HG03571 (cell line): ENCODE measurements at regions not wholly inside any gene's neighbourhood (a gene's known extent, or its start where the extent isn't known, plus 50 kb on each side); places are given as distances from the start of the nearest gene placed in this dataset.
"Not testable (repeated sequence)": the region's sequence is repeated elsewhere in the genome, so short reads cannot be mapped to it uniquely, and the experiment has no call there.

ENCODE experiments used
- ATAC-seq: cut with Tn5 transposase; IDR thresholded peaks from one replicate; pipeline ENCODE4 v1.9.1; 2021; ENCODE audit not compliant: unreplicated experiment

GRCh38 chr13:88976466-88976865 is 1305.3 kb downstream of the SLITRK5 start:
- no peak for ATAC-seq

DNA sequence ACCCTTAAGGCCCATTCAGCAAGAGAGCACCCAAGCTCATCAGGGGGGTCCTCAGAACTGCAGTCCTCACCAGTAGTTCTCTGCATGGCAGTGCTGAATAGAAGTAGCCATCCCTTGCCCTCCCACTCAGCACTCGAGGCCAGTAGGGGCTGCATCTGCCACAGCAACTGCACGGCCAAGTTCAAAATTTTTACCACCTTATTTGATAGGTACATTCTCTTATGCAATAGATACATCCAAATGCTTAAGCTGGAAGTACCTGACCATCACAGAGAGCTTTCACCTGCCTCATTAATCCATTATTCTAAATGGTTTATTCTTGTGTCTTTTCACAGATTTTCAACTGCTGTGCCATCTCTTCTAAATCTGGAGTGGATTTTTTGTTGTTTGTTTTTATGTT is 1307.4 kb downstream of the SLITRK5 start:
- no peak for ATAC-seq

DNA sequence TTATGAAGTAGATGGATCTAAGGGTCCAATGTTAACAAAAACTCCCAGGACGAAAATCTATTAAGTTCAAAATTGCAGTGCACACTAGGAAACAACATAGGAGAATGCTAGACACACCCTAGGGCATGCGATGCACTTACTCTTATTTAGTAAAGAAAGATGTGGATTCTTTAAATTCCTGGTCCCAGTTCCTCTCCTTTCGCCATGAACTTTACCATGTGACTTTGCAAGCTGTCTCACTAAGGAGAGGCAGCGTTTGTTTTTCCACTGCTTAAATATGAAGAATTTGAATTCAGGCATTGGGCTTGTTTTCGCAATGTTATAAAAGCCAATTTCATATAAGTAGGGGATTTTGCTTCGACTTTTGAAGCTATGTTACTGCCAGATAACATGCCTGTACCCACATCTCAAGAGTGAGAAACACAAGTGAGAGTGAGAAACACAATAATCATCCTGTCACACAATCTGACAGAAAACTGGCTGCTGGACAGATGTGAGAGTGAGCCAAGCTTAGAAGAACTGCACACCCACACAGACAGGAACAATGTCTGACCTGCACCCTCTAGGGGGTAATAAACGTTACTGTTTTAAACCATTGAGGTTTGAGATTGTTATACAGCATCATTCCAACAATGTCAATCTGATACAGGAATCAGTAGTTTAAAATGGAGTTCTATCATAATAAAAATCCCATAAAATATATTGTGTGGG is 1308.4 kb downstream of the SLITRK5 start:
- ATAC-seq: no peak

DNA sequence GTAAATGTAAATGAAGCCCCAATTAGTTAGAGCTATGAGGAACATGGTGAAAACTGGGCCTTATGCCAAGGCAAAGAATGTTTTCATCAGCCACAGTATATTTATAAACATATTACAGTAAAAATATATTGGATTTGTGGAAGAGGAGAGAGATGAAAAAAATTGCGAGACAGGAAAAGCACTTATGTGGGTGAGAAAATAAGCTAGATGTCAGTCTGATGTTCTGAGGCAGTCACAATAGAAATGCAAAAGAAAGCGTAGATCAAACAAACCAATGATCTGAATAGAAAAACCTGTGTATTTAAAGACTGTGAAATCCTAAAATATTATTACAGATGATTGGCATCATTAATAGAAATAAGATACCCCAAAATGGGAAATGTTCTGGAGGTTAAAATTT is 1332.5 kb downstream of the SLITRK5 start:
- ATAC-seq: no peak

- no peak for ATAC-seq
Measured at GRCh38 chr13:89011615-89012014, 1340.4 kb downstream of the SLITRK5 start.

- no peak for ATAC-seq
Measured at GRCh38 chr13:89027694-89028306, 1356.6 kb downstream of the SLITRK5 start.

- no peak for ATAC-seq
Measured at GRCh38 chr13:89029062-89029461, 1357.9 kb downstream of the SLITRK5 start.

DNA sequence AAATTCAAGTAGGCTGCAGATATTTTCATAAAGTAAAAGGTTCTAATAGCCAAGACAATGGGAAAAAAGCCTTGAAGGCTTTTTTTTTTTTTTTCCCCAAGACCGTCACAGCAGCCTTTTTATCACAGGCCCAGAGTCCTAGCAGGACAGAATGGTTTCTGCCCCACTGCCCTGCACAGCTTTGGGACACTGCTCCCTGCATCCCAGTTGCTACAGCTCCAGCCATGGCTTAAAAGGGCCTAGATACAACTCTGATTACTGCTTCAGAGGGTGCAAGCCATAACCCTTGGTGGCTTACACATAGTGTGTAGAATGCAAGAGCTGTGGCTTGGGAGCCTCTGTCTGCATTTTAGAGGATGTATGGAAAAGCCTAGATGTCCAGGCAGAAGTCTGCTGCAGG is 1362.8 kb downstream of the SLITRK5 start:
- ATAC-seq: no peak

GRCh38 chr13:89052699-89053098 is 1381.5 kb downstream of the SLITRK5 start:
- ATAC-seq: no peak

DNA sequence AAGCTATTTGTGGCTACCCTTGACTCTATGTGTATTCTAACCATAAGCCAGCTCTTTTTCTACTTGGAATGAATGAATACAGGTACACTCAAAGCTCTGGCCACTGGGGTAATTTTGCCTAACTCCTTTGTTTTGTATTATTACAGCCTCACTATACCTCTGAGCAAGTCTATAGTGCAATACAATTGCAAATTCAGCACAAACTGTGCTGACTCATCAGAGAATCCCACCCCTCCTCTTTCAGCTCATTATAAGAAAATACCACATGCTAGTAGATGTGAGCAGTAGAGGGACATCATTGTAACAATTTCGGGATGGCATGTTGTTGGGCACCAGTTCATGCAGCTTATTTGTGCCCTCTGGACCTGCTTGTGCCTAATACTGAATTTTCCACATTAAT is 1382.2 kb downstream of the SLITRK5 start:
- ATAC-seq: no peak

DNA sequence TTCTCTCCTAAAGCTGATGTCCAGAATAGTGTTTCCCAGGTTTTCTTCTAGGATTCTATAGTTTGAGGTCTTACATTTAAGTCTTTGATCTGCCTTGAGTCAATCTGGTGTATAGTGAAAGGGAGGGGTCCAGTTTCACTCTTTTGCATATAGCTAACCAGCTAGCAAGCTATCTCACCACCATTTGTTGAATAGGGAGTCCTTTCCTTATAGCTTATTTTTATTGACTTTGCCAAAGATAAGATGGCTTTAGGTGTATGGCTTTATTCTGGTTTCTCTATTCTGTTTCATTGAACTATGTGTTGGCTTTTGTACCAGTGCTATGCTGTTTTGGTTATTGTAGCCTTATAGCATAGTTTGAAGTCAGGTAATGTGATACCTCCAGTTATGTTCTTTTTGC is 1386.1 kb downstream of the SLITRK5 start:
- no peak for ATAC-seq

GRCh38 chr13:89057862-89058261 is 1386.7 kb downstream of the SLITRK5 start:
- no peak for ATAC-seq

DNA sequence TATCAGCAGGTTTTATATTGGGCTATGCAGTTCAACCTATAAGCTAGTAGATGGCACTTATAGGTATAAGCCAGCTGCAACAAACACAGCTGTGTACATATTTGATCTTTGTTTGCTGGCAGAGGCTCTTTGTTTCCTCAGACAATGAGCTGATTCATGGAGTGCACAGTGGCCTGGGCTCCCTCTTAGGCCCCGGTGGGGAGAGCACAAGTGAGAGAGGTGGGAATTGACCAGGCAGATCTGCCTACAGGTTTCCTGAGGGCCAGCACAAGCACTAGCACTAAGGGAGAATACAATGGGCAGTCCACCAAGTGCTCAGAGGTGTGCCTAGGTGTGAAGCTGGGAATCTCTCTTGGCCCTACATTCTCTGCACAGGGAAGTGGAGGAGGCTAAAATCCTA is 1390.7 kb downstream of the SLITRK5 start:
- no peak for ATAC-seq

GRCh38 chr13:89066868-89067466 is 1395.8 kb downstream of the SLITRK5 start:
- no peak for ATAC-seq

GRCh38 chr13:89072979-89073378 is 1401.8 kb downstream of the SLITRK5 start:
- no peak for ATAC-seq

DNA sequence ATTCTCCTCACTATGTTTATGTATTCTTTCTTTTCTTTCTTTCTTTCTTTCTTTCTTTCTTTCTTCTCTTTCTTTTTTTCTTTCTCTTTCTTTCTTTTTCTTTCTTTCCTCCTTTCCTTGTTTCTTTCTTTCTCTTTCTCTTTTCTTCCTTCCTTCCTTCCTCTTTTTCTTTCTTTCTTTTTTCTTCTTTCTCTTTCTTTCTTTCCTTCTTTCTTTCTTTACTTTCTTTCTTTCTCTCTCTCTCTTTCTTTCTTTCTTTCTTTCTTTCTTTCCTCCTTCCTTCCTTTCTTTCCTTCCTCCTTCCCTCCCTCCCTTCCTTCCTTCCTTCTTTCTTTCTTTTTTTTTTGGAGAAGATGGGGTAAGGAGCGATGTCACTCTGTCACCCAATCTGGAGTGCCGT is 1405.5 kb downstream of the SLITRK5 start:
- no peak for ATAC-seq

DNA sequence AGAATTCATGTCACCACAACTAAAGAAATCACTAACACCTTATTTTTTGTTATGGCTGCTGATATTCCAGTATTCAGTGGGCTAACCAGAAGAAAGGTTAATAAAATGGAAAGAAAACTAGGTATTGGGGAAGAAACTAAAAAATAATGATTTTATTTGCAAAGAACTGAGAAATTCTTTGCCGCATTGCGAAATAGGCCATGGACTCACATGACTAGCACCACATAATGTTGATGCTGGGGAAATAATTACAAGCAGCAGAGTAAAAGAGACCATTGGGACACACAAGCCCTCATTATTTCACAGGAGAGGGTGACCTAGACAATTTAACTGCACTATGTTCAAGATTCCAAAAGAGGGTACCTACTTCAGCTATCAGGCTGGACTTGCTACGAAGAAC is 1411.5 kb downstream of the SLITRK5 start:
- ATAC-seq: no peak

DNA sequence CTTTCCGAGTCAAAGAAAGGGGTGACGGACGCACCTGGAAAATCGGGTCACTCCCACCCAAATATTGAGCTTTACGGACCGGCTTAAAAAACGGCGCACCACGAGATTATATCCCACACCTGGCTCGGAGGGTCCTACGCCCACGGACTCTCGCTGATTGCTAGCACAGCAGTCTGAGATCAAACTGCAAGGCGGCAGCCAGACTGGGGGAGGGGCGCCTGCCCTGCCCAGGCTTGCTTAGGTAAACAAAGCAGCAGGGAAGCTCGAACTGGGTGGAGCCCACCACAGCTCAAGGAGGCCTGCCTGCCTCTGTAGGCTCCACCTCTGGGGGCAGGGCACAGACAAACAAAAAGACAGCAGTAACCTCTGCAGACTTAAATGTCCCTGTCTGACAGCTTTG is 1416.9 kb downstream of the SLITRK5 start:
- ATAC-seq: not testable (repeated sequence)

DNA sequence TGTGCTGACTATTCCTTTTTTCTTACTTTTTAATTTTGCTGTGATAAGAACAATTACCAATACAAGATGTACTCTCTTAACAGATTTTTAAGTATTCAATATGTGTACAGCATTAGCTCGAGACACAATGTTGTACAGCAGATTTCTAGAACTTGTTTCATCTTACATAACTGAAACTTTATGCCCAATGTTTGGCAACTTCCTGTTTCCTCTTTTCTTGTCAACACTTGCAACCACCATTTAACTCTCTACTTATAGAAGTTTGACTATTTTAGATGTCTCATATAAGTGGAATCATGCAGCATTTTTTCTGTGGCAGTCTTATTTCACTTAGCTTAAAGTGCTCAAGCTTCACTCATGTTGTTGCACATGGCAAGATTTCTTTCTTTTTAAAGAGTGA is 1426.8 kb downstream of the SLITRK5 start:
- ATAC-seq: no peak

- ATAC-seq: no peak
Measured at GRCh38 chr13:89113744-89114143, 1442.6 kb downstream of the SLITRK5 start.

DNA sequence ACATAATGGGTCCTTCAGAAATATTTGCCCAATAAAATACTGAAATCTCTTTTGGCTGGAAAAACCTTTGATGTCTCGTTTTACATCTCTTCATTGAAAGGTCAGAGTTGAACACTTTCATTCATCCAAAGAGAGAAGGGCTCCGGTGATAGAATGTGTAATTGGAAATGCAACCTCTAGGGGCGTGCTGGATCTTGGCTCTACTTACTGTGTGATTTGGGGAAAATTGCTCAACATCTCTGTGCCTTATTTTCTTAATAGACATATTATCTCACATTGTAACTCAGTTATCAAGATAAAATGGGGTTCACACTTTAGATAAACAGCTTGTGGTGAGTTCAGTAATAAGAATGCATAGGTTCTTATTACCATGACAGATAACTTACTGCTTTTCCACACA is 1444.1 kb downstream of the SLITRK5 start:
- ATAC-seq: no peak

GRCh38 chr13:89136678-89137077 is 1465.5 kb downstream of the SLITRK5 start:
- ATAC-seq: no peak

GRCh38 chr13:89150362-89150761 is 1479.2 kb downstream of the SLITRK5 start:
- no peak for ATAC-seq
